Left kidney (tissue), 1 donor: ENCODE measurements at regions not wholly inside any gene's neighbourhood (a gene's known extent, or its start where the extent isn't known, plus 50 kb on each side); places are given as distances from the start of the nearest gene placed in this dataset.
"Not testable (repeated sequence)": the region's sequence is repeated elsewhere in the genome, so short reads cannot be mapped to it uniquely, and the experiment has no call there.

Experiments used
- DNase-seq: peaks from one replicate; pipeline ENCODE4 v3.0.0-alpha.2; 2013

DNA sequence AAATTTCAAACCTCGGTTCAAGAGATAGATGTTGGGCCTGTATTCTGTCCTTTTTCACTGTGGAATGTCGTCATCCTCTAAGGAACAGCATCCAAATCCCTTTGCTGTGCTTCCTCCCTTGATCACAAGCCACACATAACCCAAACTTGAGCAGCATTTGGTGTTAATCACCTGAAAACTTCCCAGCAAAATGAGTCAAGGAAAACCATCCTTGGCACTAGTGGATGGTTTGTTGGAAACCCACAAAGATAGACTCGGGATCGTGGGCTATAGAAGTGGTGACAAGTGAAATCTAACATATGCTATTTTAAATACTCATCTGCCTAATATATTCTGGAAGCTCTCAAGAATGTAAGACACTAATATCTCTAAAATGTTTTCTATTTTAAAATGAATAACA, 459.1 kb downstream of the SETD4 start:
- DNase-seq = no peak

DNA sequence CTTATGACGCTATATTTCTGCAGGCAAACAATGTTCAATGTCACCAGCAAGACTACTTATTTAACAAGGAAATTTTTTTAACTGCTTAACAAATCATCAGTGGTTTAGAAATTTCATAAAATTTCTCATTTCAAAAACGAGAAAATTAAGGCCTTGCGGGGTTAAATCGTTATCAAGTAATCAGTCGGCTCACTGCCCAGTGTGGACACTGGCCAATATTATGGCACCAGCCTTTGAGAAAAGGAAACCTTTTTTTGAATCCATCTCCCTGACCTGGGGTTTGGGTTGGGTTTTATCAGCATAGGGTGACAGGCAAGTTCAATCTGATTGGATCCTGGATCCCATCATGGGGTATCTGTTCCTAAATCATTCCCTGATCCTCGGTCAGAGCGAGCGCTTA, 461.2 kb downstream of the SETD4 start:
- DNase-seq = no peak

GRCh38 chr21:35597750-35598339, 462.5 kb downstream of the SETD4 start:
- DNase-seq = no peak

DNA sequence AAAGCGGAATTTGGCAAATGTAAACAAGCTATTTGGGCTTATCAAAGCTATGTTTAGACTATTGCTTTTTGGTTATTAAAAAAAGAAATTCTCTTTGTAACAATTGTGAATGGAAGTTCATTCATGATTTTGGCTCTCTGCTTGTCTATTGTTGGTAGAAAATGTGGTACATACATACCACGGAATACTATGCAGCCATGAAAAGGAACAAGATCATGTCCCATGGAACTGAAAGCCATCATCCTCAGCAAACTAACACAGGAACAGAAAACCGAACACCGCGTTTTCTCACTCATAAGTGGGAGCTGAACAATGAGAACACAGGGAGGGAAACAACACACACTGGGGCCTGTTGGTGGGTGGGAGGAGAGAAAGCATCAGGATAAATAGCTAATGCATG, 465.4 kb downstream of the SETD4 start:
- DNase-seq = no peak

GRCh38 chr21:35593000-35593502, 467.3 kb downstream of the SETD4 start:
- no peak for DNase-seq

- DNase-seq = not testable (repeated sequence)
Measured at GRCh38 chr21:35590284-35590683, 470.0 kb downstream of the SETD4 start.

DNA sequence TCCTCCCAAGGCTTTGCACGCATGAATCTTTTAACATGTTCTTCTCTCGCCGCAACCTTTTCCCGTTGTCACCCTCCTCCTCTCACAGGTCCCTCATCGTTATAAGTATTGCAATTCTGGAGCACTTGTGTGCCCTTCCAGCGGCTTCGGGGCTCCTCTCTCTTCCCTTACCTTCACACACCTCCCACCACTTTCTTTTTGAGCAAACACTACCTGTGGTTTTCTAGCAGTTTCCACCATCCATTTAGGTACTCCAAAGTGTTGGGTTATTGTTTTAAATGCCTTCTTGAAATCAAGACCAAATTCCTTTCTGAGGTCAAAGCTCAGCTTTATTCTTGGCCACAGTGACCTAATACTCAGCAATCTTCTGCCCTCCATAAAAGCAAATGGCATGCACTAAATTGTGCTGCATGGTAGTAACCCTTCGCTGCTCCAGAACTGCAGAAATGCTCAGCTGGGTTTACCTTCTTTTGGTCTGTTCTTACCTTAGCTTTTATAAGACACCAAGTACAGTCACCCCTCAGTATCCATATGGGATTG, 472.4 kb downstream of the SETD4 start:
- DNase-seq = no peak

DNA sequence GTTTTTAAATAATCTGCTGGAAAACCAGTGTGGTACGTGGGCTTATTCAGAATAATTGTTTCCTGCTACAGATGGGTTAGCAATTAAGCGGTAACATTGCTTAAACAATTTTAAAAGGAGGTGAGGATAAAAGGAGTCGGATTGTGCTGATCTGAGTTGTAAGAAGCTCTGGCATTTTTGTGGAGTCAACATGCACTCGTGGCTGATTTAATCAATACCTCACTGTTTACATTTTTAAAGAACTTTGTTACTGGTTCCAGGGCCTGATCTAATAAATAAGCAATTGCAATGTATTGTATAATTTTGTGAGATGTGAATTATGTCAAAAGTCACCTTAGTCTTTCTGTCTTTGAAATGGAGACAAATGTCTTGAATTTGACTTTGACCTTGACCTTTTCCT, 474.0 kb downstream of the SETD4 start:
- DNase-seq = no peak

- DNase-seq = no peak
Measured at GRCh38 chr21:35585878-35586277, 474.4 kb downstream of the SETD4 start.

GRCh38 chr21:35585155-35585554, 475.2 kb downstream of the SETD4 start:
- DNase-seq = no peak

GRCh38 chr21:35583566-35584216, 476.6 kb downstream of the SETD4 start:
- DNase-seq = no peak

DNA sequence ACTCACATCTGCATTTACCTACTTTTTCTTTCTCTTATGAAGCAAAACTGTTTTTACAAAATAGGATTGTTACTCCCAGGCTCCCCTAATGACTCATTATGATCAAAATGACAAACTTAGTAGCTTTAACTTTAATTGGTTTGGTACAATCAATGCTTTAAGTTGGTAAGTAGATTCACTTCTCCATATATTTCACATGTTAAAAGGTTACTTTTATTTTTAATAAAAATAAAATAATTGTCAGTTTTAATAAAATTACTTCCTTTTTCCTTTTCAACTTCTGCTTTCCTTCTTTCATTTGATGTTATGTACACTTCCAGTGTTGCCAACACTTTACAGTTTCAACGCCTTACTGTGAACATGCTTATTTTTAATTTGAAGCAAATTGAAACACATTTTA, 477.6 kb downstream of the SETD4 start:
- no peak for DNase-seq

DNA sequence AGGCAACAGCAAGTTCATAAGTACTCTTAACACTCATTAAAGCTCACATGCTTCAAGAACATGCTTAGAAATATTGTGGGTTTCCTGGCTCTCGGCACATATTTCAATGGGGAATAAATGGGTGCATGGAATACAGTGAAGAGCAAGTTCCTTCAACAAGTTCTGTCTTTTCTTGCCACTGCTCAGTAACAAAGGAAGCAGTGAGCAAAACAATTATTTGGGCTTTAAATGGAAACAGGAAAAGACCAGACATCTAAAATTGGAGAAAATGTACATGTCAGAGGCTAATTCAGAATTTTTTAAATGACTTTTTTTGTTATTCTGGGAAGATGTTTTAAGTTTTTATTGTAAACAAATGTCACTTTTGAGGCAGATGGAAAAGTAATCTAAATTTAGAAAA, 478.7 kb downstream of the SETD4 start:
- DNase-seq = no peak

- DNase-seq = no peak
Measured at GRCh38 chr21:35579520-35580293, 480.6 kb downstream of the SETD4 start.

- DNase-seq = no peak
Measured at GRCh38 chr21:35578831-35579471, 481.4 kb downstream of the SETD4 start.

- no peak for DNase-seq
Measured at GRCh38 chr21:35578347-35578782, 482.0 kb downstream of the SETD4 start.

GRCh38 chr21:35575280-35575915, 484.9 kb downstream of the SETD4 start:
- peak; percentile 27 for DNase-seq

DNA sequence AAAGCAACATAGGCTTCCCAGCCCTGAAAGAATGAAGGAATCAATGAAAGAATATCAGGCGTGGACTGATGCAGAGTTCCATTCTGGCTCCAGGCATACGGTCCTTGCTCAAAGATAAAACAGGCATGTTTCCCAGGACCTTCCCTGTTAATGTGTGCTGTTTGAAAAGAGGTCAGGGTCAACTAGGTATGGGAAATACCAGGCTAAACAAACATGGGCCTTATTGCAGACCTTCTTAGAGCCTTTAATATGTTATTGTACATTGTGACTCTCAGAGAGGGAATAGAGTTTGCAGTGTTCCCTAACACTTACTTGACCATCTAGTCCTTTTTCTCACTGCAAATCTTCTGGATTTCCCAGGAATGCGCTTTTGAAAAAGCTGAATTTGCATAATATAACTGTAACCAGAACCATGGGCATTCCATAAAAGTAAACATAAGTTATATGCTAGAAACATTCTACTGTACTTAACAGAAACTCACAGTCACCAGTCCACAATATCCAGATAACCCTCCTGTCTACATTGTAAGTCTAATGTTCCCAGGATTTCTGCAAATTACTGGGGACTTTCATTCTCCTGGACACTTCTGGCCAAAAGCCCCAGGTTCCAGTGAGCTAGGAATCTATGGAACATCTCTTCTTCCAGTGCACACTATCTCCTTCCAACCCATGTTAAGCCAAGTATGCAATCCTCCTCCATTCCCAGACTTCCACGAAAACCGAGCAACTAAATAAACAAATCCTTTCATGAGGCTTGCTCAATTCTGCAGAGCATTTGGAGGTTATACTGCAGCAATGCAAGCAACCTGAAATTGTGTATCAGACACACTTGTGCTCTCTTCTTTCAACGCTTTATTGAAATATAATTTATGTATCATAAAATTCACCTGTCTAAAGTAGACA, 486.6 kb downstream of the SETD4 start:
- DNase-seq = no peak

GRCh38 chr21:35571910-35572309, 488.4 kb downstream of the SETD4 start:
- DNase-seq = no peak

DNA sequence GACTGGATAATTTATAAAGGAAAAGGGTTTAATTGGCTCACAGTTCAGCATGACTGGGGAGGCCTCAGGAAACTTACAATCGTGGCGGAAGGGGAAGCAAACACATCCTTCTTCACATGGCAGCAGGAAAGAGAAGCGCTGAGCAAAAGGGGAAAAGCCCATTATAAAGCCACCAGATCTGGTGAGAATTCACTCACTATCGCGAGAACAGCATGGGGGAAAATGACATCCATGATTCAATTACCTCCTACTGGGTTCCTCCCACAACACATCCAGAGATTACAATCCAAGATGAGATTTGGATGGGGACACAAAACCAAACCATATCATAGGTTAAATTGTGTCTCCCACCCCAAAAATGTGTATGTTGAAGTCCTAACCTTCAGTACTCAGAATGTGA, 491.7 kb downstream of the SETD4 start:
- no peak for DNase-seq

GRCh38 chr21:35566874-35567273, 493.5 kb downstream of the SETD4 start:
- DNase-seq = no peak
